ENCODE measurements at regions not wholly inside any gene's neighbourhood (a gene's known extent, or its start where the extent isn't known, plus 50 kb on each side); places are given as distances from the start of the nearest gene placed in this dataset.

- TF ChIP-seq TAF1 (IDR thresholded peaks at IDR 0.05; ENCODE audit: low read depth, low read length) (no peak), POLR2AphosphoS5 (IDR thresholded peaks at IDR 0.05; ENCODE audit: low read depth, low read length) (no peak), POLR2A (IDR thresholded peaks at IDR 0.05; ENCODE audit: low read depth, low read length) (no peak)
Measured at GRCh38 chr2:41379496-41380221, 668.2 kb upstream of the PKDCC start.
